ENCODE measurements at regions not wholly inside any gene's neighbourhood (a gene's known extent, or its start where the extent isn't known, plus 50 kb on each side); places are given as distances from the start of the nearest gene placed in this dataset.

GRCh38 chr1:116257836-116258235 lies 115.2 kb upstream of the ATP1A1 start:
- Histone ChIP-seq H3K4me3 (ENCODE audit: control insufficient read depth in 2 of 3, extremely low read depth in 1 of 3, insufficient read depth in 2 of 3, low read depth in 1 of 3, low read length in 3 of 3) (no peak overlapping the region), H2AFZ (ENCODE audit: control insufficient read depth, low read length) (no peak overlapping the region), H3K4me2 (ENCODE audit: control insufficient read depth, extremely low read depth, insufficient read depth, low read depth, low read length) (no peak overlapping the region), H3K4me1 (ENCODE audit: control insufficient read depth, extremely low read depth, insufficient read depth, low read length) (peaks cover 8% of the 10 kb centered on the region), H3K9ac (ENCODE audit: control insufficient read depth, extremely low read depth, insufficient read depth, low read length) (no peak overlapping the region), H3K79me2 (ENCODE audit: control insufficient read depth, insufficient read depth, low read length) (no peaks in the 10 kb centered on the region), H3K9me3 (ENCODE audit: control insufficient read depth, low read depth, low read length) (no peaks in the 10 kb centered on the region), H3K27ac (ENCODE audit: control insufficient read depth, insufficient read depth, low read length) (no peak overlapping the region), H3K9me1 (ENCODE audit: control insufficient read depth, extremely low read depth, insufficient read depth, low read length) (no peaks in the 10 kb centered on the region), H4K20me1 (ENCODE audit: control insufficient read depth, extremely low read depth, insufficient read depth, low read length) (no peaks in the 10 kb centered on the region), H3K36me3 (ENCODE audit: control insufficient read depth in 2 of 2, extremely low read depth in 1 of 2, insufficient read depth in 2 of 2, low read length in 2 of 2) (no peaks in the 10 kb centered on the region), H3K27me3 (ENCODE audit: control insufficient read depth, extremely low read depth, insufficient read depth, low read length) (no peaks in the 10 kb centered on the region)
- FAIRE-seq (no peak), DNase-seq (ENCODE audit: low read depth, low spot score) (no peak)
- TF ChIP-seq CTCF (optimal IDR thresholded peaks at IDR 0.05 in 1 of 3, IDR thresholded peaks at IDR 0.05 in 1 of 3, conservative IDR thresholded peaks at IDR 0.05 in 1 of 3; ENCODE audit: extremely low read depth in 1 of 3, insufficient read depth in 2 of 3, low read length in 3 of 3) (no peak), EZH2 (IDR thresholded peaks at IDR 0.05; ENCODE audit: low read length) (no peak)
- dilution Hi-C loops (cut with MboI; ENCODE audit: extremely low pct_ligation_motif_present, low sequenced_read_pairs), result no loop called here

DNA sequence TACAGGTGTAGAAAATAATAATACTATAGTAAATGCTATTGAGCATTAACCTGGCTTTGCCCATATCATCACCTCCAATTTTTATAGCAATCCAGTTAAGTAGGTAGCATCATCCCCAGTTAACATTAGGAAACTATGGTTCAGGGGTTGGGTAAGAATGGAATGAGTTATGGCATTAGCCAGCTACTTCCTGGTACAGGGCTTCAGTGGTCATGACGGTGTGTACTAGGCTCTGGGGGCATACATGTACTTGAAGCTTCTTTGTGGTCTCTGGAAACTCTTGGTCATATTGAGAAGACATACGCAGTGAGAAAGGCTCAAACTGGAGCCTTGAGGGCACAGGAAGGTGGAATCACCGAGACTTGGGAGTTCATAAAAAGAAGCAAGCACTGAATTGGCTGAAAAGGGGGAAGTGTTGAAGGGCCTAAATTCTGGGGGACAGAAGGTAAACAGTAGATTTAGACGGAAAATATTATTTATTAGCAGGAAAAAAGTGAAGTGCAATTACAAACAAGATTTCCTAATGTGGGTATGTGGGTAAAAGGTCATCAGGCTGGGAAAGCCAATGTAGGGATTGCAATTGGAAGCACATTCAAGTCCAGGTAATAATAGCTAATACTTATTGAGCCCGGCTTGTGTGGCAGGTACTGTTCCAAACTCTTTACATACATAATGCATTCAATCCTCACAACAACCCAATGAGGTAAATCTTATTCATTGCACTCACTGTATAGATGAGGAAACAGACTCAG lies 114.2 kb upstream of the ATP1A1 start:
- Histone ChIP-seq H3K36me3 (ENCODE audit: control insufficient read depth in 2 of 2, extremely low read depth in 1 of 2, insufficient read depth in 2 of 2, low read length in 2 of 2) (no peaks in the 10 kb centered on the region), H3K79me2 (ENCODE audit: control insufficient read depth, insufficient read depth, low read length) (no peaks in the 10 kb centered on the region), H2AFZ (ENCODE audit: control insufficient read depth, low read length) (no peak overlapping the region), H3K4me1 (ENCODE audit: control insufficient read depth, extremely low read depth, insufficient read depth, low read length) (peaks cover 8% of the 10 kb centered on the region), H3K4me2 (ENCODE audit: control insufficient read depth, extremely low read depth, insufficient read depth, low read depth, low read length) (no peak overlapping the region), H4K20me1 (ENCODE audit: control insufficient read depth, extremely low read depth, insufficient read depth, low read length) (no peaks in the 10 kb centered on the region), H3K9me1 (ENCODE audit: control insufficient read depth, extremely low read depth, insufficient read depth, low read length) (no peaks in the 10 kb centered on the region), H3K9me3 (ENCODE audit: control insufficient read depth, low read depth, low read length) (no peaks in the 10 kb centered on the region), H3K27me3 (ENCODE audit: control insufficient read depth, extremely low read depth, insufficient read depth, low read length) (no peaks in the 10 kb centered on the region), H3K9ac (ENCODE audit: control insufficient read depth, extremely low read depth, insufficient read depth, low read length) (no peak overlapping the region), H3K27ac (ENCODE audit: control insufficient read depth, insufficient read depth, low read length) (no peak overlapping the region), H3K4me3 (ENCODE audit: control insufficient read depth in 2 of 3, extremely low read depth in 1 of 3, insufficient read depth in 2 of 3, low read depth in 1 of 3, low read length in 3 of 3) (no peak overlapping the region)
- dilution Hi-C loops (cut with MboI; ENCODE audit: extremely low pct_ligation_motif_present, low sequenced_read_pairs), result no loop called here
- no peak for FAIRE-seq
- DNase-seq (ENCODE audit: low read depth, low spot score), result no peak
- no peak for TF ChIP-seq CTCF (optimal IDR thresholded peaks at IDR 0.05 in 1 of 3, IDR thresholded peaks at IDR 0.05 in 1 of 3, conservative IDR thresholded peaks at IDR 0.05 in 1 of 3; ENCODE audit: extremely low read depth in 1 of 3, insufficient read depth in 2 of 3, low read length in 3 of 3)
- no peak for TF ChIP-seq EZH2 (IDR thresholded peaks at IDR 0.05; ENCODE audit: low read length)
